ENCODE measurements at regions not wholly inside any gene's neighbourhood (a gene's known extent, or its start where the extent isn't known, plus 50 kb on each side); places are given as distances from the start of the nearest gene placed in this dataset.

GRCh38 chr7:130950054-130950453 is 216.0 kb upstream of the KLF14 start:
- no peak overlapping the region for H3K4me3 ChIP-seq (ENCODE audit: low read length)
- DNase-seq (ENCODE audit: low read depth): no peak
- no peak for TF ChIP-seq CTCF (conservative IDR thresholded peaks at IDR 0.05; ENCODE audit: low read depth, low read length)

GRCh38 chr7:130950741-130951140 is 216.7 kb upstream of the KLF14 start:
- DNase-seq (ENCODE audit: low read depth): no peak
- TF ChIP-seq CTCF (conservative IDR thresholded peaks at IDR 0.05; ENCODE audit: low read depth, low read length): no peak
- H3K4me3 ChIP-seq (ENCODE audit: low read length): no peak overlapping the region

GRCh38 chr7:130951303-130951975 is 217.4 kb upstream of the KLF14 start:
- TF ChIP-seq CTCF (conservative IDR thresholded peaks at IDR 0.05; ENCODE audit: low read depth, low read length): no peak
- no peak overlapping the region for H3K4me3 ChIP-seq (ENCODE audit: low read length)
- DNase-seq (ENCODE audit: low read depth): no peak

- no peak overlapping the region for H3K4me3 ChIP-seq (ENCODE audit: low read length)
- DNase-seq (ENCODE audit: low read depth): no peak
- no peak for TF ChIP-seq CTCF (conservative IDR thresholded peaks at IDR 0.05; ENCODE audit: low read depth, low read length)
These were observed 218.2 kb upstream of the KLF14 start for GRCh38 chr7:130951976-130952876.

- no peak for DNase-seq (ENCODE audit: low read depth)
- no peak overlapping the region for H3K4me3 ChIP-seq (ENCODE audit: low read length)
- no peak for TF ChIP-seq CTCF (conservative IDR thresholded peaks at IDR 0.05; ENCODE audit: low read depth, low read length)
These were observed 219.2 kb upstream of the KLF14 start for GRCh38 chr7:130953196-130953595.

GRCh38 chr7:130954918-130955564 is 221.0 kb upstream of the KLF14 start:
- no peak for TF ChIP-seq CTCF (conservative IDR thresholded peaks at IDR 0.05; ENCODE audit: low read depth, low read length)
- DNase-seq (ENCODE audit: low read depth): no peak
- no peak overlapping the region for H3K4me3 ChIP-seq (ENCODE audit: low read length)
